GM06990 (cell line): ENCODE measurements at regions not wholly inside any gene's neighbourhood (a gene's known extent, or its start where the extent isn't known, plus 50 kb on each side); places are given as distances from the start of the nearest gene placed in this dataset.

Experiments
- DNase-seq: peaks from one replicate; pipeline ENCODE4 v3.0.0-alpha.2; 2011; ENCODE audit not compliant: insufficient read length; ENCODE audit errors: extremely low read depth
- H3K27me3 ChIP-seq: replicated peaks from 2 replicates; pipeline ENCODE4 v1.6.0; 2011; ENCODE audit warnings: low read length; ENCODE audit not compliant: control insufficient read depth, insufficient read depth
- H3K36me3 ChIP-seq: 2 replicates; pipeline ENCODE4 v1.5.1; 2011; ENCODE audit warnings: low read length; ENCODE audit not compliant: control insufficient read depth, insufficient read depth
- H3K4me3 ChIP-seq: replicated peaks from 2 replicates; pipeline ENCODE4 v1.5.1; 2011; ENCODE audit warnings: low read depth, mild to moderate bottlenecking, control low read depth, low read length
- TF ChIP-seq, protein P1 (sequence below): IDR thresholded peaks from 2 replicates; pipeline ENCODE4 v1.5.1; 2011; ENCODE audit warnings: low read length, control low read depth, mild to moderate bottlenecking, inconsistent platforms; ENCODE audit not compliant: insufficient read depth, poor library complexity, severe bottlenecking

DNA sequence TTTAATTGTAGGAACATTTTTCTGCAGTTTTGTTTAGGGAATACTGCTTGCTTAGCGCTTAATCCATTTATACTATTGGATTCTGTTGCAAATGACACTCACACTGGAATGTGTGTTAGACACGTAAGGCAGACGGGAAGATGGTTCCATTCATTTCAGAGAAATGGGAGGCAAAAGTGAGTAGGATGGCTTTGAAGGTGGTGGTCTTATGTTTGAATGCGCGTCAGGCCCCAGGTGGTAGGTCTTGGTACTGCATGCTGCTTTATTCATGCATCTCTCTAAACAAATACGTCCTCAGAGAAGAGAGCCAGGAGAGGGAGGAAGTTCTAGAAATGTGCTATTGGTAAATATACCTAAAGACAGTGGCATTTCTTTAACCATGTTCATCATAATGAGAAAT, 997.6 kb upstream of the RBFOX1 start:
- Histone ChIP-seq H3K36me3 (no peaks in the 10 kb centered on the region), H3K4me3 (no peak overlapping the region), H3K27me3 (no peaks in the 10 kb centered on the region)
- TF ChIP-seq, protein P1, sequence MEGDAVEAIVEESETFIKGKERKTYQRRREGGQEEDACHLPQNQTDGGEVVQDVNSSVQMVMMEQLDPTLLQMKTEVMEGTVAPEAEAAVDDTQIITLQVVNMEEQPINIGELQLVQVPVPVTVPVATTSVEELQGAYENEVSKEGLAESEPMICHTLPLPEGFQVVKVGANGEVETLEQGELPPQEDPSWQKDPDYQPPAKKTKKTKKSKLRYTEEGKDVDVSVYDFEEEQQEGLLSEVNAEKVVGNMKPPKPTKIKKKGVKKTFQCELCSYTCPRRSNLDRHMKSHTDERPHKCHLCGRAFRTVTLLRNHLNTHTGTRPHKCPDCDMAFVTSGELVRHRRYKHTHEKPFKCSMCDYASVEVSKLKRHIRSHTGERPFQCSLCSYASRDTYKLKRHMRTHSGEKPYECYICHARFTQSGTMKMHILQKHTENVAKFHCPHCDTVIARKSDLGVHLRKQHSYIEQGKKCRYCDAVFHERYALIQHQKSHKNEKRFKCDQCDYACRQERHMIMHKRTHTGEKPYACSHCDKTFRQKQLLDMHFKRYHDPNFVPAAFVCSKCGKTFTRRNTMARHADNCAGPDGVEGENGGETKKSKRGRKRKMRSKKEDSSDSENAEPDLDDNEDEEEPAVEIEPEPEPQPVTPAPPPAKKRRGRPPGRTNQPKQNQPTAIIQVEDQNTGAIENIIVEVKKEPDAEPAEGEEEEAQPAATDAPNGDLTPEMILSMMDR, result peak; percentile 36
- no peak for DNase-seq

DNA sequence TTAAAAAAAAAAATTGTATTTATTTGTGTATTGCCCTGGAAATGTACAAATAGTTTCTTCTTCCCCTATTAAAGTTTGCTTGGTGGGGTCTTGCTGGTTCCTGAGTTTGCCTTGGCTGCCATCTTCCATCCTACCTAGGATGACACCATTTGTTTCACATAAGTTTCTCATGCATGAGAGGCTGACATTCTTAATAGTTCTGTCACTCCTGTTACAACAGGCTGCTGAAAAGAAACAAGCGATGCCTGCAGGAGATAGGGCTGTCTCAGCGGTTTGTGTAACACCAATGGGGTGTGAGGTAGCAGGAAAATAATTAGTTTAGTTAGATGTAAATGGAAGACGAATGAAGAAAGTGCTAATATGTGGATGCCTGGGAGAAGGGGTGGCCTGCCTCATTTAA, 1000.9 kb upstream of the RBFOX1 start:
- TF ChIP-seq, protein P1, result no peak
- no peaks in the 10 kb centered on the region for H3K36me3 ChIP-seq
- H3K4me3 ChIP-seq, result no peak overlapping the region
- DNase-seq, result no peak
- H3K27me3 ChIP-seq, result no peaks in the 10 kb centered on the region

DNA sequence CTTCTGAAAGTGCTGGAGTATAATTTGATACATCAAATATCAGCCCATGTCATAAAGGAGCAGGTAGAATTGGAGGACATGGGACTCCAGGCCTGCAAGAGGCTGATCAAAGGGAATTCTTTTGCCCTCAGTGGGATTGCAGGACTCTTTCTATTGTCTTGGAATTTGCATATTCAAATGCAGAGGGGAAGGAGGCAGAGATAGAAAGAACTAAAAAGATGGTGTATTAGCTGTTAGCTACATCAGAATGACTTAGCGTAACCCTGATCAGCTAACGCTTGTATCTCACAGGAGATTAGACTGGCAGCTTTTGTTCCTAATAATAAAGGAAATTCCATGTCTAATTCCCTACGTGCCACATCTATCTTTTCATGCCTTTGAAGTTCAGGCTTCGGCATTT, 1014.7 kb upstream of the RBFOX1 start:
- TF ChIP-seq, protein P1, result no peak
- H3K36me3 ChIP-seq, result no peaks in the 10 kb centered on the region
- H3K27me3 ChIP-seq, result no peaks in the 10 kb centered on the region
- H3K4me3 ChIP-seq, result no peak overlapping the region
- no peak for DNase-seq

DNA sequence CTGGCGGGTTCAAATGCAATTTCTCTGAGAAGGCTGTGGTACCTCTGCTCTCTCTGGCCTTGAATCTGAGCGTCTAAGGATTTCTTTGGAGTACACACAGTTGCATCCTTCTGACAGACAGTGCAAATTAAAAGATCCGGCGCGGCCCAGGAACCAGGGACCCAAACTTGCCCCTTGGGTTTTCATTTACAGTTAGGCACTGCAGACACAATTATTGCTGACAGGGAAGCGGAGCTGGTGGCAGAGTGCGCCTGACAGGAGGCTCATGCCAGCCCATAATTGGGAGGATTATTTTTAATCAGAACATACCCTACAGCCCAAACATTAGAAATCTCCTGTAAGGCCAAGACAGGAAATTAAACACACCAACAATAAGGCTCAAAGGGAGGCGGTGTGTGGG, 1023.4 kb upstream of the RBFOX1 start:
- TF ChIP-seq, protein P1, result no peak
- Histone ChIP-seq H3K27me3 (no peaks in the 10 kb centered on the region), H3K36me3 (no peaks in the 10 kb centered on the region), H3K4me3 (no peak overlapping the region)
- DNase-seq, result no peak

DNA sequence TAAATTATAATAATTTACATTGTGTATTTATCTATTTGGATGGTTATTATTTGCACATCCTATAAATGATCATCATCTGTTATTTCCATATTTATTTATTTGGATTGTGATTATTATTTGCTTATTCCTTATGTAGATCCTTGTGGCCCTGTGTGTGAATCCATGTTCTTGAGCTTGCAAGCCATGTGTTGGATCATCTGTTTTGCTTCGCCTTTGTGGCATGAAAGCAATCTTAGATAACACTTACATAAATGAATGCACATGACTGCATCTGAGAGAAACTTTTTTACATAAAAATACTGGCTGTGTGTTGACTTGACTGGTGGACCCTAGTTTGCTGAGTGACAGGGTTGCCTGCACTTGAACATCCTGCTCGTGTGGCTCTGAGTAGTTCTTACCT, 1024.5 kb upstream of the RBFOX1 start:
- DNase-seq, result no peak

DNA sequence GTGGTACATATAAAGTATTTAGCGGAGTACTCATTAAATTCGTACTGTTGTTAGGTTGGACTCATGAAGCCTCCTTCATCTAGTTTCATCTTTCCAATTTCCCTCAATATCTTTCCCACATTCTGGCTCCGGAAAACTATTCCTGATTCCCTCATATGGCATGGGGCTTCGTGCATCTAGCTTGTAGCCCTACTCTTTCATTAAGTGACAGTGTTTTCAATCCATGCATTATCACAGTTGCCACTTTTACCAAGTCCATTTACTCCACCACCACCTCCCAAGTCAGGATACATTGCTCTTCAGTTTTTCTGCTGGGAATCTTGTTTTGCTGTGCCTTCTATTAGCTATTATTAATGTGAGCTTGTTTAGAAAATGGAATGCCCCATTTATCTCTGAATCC, 1032.1 kb upstream of the RBFOX1 start:
- no peaks in the 10 kb centered on the region for H3K36me3 ChIP-seq
- DNase-seq, result no peak
- H3K27me3 ChIP-seq, result no peaks in the 10 kb centered on the region
- TF ChIP-seq, protein P1, result no peak
- H3K4me3 ChIP-seq, result no peak overlapping the region

More for the DNA sequence above, 1024.5 kb upstream of the RBFOX1 start:
- Histone ChIP-seq H3K27me3 (no peaks in the 10 kb centered on the region), H3K4me3 (no peak overlapping the region), H3K36me3 (no peaks in the 10 kb centered on the region)
- TF ChIP-seq, protein P1, result no peak
